Fibroblast of peridontal ligament (primary cell): ENCODE measurements at regions not wholly inside any gene's neighbourhood (a gene's known extent, or its start where the extent isn't known, plus 50 kb on each side); places are given as distances from the start of the nearest gene placed in this dataset.
"Not testable (repeated sequence)": the region's sequence is repeated elsewhere in the genome, so short reads cannot be mapped to it uniquely, and the experiment has no call there.

Experiments used
- DNase-seq: peaks from one replicate; pipeline ENCODE4 v3.0.0-alpha.2; 2010; ENCODE audit errors: extremely low read depth

DNA sequence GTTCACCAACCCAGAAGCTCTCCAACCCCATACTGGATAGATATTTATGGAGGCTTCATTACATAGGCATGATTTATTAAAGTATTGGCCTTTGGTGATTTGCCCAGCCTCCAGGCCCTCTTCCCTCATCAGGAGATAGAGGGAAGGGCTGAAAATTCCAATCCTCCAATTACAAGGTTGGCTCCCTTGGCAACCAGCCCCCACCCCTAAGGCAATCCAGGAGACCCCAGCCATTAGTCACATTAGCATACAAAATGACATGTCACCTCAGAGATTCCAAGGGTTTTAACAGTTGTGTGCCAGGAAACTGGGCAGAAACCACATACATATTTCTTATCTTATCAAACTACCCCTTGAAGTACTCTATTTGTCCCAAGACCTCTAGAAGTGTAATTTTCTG lies 210.0 kb downstream of the HINT1 start:
- DNase-seq, result no peak

DNA sequence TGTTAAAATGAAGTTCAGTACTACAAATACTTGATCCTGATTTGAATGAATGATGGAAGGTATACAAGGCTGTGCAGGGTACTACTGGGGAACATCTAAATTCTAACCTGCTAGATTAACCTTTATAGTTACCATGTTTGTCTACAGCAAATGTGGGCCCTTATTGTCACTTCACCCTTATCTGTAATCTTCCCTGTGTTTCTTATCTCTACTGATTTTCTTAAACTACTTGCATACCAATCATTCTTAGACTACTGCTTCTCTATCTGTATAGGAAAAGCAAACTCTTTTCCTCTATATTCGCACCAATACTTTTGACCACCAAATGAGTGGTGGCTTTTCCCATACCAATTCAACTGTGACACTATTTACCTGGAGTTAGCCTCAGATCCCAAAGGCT lies 210.7 kb downstream of the HINT1 start:
- no peak for DNase-seq

DNA sequence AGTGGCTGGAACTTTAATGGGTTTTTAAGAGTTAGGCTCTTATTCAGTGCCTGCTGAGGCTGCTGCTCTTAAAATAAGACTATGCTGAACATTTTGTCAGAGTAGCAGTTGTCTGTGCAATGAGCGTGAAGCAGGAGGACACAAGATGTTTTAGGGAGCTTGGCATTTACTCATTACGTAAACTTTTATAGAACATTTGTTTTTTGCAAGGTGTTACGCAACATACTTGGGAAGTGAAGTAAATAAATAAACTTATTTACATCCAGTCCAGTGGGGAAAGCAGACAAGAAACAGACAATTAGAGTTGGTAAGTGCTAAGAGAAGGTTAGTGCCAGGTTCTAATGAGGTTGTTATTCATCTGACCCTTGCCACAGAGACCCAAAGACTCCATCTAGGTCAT lies 226.0 kb downstream of the HINT1 start:
- DNase-seq, result no peak

DNA sequence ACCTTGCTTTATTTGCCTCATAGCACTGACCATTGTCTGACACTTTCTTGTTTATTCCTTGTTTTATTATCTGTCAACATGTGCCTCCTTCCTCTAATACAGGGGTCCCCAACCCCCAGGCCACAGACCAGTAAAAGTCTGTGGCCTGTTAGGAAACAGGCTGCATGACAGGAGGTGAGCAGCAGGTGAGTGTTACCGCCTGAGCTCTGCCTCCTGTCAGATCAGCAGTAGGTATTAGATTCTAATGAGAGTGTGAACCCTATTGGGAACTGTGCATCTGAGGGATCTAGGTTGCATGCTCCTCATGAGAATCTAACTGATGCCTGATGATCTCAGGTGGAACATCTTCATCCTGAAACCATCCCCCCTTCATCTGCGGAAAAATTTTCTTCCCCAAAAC lies 228.0 kb downstream of the HINT1 start:
- no peak for DNase-seq

DNA sequence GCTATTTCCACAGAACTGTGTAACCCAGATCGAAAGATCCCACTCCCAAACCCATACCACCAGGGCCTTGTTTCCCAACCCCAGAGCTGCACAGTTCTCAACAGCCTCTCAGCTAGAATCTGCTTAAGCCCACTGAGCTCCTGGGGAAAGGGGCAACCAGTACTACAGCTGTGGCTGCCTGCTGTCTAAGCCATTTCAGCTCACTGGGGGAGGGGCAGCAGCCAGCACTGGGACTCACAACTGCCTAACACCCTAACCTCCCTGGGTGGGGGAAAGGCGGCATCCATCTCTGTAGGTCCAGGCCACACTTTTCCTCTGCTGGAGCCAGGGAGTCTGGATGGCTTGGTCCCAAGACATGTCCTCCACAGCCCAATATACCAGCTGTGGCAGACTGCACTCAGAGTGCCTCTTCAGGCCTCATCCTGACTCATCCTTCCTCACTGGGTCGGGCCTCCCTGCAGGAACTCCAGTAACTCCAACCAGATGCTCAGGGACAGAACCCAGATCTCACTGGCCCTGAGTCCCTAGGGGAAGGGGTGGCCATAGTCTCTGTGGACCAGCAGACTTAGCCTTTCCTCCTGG lies 241.4 kb downstream of the HINT1 start:
- peak; percentile 8 for DNase-seq

DNA sequence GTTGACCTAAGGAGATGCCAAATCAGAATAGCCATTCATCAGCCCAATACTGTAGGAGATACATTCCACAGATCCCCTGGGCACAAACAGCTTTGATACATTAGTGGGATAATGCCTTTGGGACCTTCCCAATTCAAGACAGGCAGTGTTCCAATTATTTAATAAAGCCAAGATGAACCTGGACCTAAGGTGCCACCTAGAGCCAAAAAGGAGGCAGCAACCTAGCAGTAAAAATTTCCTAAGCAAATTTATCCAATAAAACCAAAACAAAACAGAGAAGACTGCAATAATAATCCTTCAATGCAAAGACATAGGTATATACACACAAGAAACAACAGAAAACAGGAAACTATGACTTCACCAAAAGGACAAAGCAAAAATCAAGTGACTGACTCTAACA lies 253.0 kb downstream of the HINT1 start:
- peak; percentile 27 for DNase-seq

DNA sequence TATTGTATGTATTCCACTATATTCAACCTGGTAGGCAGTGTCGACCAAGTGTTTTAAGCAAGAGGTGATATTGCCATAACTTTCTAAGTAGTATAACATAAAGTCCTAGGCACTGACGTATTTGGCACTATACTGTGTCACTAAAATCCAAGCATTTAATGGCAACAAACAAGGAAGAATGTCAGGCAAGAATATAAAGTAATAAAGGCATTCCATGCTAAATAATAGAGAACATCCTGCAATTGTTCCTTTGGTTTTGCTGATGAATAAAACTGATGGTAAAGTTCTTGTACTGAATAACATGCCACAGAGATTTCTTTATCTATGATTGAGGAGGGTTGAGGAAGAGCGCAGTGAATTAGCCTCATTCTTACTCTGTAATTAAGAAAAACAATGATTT lies 256.9 kb downstream of the HINT1 start:
- DNase-seq, result no peak

DNA sequence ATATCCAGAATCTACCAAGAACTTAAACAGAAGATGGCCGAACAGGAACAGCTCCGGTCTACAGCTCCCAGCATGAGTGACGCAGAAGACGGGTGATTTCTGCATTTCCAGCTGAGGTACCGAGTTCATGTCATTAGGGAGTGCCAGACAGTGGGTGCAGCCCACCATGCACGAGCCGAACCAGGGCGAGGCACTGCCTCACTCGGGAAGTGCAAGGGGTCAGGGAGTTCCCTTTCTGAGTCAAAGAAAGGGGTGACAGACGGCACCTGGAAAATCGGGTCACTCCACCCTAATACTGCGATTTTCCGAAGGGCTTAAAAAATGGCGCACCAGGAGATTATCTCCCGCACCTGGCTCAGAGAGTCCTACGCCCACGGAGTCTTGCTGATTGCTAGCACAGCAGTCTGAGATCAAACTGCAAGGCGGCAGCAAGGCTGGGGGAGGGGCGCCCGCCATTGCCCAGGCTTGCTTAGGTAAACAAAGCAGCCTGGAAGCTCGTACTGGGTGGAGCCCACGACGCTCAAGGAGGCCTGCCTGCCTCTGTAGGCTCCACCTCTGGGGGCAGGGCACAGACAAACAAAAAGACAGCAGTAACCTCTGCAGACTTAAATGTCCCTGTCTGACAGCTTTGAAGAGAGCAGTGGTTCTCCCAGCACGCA lies 267.4 kb downstream of the HINT1 start:
- DNase-seq, result not testable (repeated sequence)

DNA sequence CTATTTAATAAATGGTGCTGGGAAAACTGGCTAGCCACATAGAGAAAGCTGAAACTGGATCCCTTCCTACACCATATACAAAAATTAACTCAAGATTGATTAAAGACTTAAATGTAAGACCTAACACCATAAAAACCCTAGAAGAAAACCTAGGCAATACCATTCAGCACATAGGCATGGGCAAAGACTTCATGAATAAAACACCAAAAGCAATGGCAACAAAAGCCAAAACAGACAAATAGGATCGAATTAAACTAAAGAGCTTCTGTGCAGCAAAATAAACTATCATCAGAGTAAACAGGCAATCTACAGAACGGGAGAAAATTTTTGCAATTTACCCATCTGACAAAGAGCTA lies 267.9 kb downstream of the HINT1 start:
- not testable (repeated sequence) for DNase-seq

DNA sequence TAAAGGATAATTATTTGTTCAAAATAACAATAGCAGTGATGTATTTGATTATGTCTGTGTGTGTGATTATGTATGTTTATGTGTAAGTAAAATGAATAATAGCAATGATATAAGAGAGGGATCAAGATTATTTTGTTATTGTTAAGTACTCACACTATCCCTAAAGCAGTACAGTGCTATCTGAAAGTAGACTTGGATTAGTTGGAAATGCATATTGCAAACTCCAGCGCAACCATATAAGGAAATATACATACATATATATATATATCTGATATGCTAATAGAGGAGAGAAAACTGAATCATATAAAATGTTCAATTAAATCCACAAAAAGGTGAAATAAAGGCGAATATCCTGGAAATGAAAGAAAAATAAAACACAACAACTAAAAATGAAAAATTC lies 268.4 kb downstream of the HINT1 start:
- DNase-seq, result no peak

DNA sequence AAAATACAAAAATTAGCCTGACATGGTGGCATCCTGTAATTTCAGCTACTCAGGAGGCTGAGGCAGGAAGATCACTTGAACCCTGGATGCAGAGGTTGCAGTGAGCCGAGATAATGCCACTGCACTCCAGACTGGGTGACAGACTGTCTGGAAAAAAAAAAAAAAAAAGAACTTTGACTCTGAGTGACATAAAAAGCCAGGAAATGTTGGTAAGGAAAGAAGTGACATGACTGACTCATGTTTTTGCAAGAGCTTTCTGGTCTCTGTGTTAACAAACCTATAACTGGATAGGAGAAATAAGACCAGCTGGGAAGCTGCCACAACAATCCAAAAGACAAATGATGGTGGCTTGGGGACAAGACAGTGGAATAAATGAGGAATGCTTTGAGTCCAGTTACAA lies 272.1 kb downstream of the HINT1 start:
- no peak for DNase-seq

DNA sequence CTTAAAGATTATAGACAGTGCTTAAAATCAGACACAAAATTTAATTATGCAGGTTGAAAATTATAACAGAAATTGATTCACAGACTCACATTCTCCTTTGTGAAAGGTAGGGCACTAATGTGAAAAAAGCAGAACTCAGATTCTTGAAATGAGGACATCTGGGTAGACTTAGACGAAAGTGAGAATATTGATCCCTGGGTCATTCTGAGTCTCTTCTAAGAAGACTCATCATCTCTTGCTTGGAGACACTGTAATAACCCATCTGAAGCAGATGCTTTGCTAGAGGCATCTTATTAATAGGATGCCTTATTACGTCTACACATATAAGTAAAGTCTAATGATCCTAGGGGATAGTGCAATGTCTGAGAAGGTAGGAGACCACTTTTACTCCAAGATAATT lies 274.4 kb downstream of the HINT1 start:
- DNase-seq, result no peak

DNA sequence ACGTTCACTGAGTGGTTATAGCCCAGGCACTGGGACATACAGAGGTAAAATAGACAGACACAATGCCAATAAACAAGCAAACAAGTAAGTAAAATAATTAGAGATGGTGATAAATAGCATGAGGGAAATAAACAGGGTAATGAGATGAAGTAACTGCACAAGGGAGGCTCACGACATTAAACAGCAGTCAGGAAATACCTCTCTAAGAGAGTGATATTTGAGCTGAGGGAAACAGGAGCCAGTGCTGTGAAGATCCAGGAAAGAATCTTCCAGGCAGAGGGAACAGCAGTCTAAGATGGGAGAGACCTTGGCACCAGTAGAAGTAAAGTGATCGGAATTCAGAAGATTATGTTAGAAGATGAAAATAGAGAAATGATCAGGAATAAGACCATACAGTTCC lies 279.4 kb downstream of the HINT1 start:
- no peak for DNase-seq

DNA sequence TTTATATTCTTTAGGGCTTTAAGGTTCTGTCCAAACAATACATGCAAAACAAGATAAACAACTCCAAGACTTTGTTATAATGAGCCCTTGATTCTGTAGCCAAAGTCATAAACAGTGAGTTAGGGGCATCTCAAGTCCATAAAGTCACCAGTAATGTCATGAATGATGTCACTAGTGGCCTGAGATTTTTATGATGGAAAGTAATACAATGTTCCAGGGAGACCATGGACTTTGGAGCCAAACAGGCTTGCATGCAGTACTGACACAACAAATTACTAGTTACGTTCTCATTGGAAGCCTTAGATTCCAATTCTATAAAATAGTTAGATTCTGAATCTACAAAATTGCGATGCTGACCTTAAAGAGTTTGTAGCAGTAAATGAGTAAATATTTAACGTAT lies 280.0 kb downstream of the HINT1 start:
- no peak for DNase-seq

DNA sequence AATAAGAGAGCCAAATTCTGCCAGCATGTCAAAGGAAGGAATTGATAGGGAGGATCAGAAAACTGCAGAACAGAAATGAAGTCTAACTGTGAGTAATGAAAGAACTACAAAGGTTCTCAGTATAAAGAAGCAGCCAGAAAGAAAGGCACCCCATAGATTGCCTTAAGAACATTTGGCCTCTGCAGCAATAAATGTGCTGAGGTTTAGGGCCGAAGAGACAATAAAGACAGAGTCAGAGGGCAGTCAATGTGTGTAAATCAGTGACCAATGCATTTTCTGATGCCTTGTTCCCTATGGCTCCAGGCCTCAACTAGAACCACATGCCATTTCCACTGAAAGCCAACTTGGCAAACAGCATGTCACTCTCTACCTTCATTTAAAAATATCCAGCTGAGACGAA lies 281.0 kb downstream of the HINT1 start:
- no peak for DNase-seq

DNA sequence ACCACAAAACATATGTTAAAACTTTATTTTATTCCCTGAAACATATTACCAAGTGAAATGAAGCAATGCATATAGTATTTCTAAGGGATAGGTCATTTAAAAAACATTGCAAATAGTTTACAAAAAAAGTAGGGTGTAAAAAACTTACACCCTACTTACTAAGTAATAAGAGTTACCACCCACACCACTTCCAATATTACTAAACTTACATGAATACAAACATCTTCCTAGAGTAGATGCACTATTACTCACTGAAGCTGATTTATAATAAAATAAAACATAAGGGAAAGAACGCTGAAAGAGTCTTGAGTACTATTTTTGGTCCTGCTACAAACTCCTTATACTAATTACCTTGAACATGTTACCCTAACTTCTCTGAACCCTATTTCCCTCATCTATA lies 289.4 kb downstream of the HINT1 start:
- peak; percentile 4 for DNase-seq

DNA sequence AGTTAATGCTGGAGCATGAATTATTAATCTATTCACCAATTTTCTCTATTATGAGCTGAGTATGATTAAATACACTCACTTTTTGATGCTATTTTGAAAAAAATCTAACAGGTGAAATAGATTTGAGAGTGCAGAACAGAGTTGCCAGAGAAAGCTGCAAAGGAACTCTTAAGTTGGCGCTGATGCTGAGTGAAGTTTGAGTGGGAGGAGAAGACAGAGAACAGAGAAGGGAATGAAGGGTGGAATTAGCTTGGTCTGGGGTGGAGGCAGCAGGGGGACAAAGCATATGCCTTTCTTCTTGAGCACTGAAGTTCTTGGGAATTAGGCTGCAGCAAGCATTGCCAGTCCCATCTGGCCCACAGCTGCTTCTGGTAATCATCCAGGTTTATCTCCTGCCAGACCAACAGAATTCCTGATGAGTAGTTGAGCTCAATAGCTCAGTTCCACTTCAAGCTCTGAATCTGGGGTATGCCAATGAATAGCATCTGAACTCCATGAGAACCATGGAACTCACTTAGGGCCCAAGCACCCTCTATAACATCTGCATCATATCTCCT lies 290.1 kb downstream of the HINT1 start:
- DNase-seq, result peak; percentile 84

DNA sequence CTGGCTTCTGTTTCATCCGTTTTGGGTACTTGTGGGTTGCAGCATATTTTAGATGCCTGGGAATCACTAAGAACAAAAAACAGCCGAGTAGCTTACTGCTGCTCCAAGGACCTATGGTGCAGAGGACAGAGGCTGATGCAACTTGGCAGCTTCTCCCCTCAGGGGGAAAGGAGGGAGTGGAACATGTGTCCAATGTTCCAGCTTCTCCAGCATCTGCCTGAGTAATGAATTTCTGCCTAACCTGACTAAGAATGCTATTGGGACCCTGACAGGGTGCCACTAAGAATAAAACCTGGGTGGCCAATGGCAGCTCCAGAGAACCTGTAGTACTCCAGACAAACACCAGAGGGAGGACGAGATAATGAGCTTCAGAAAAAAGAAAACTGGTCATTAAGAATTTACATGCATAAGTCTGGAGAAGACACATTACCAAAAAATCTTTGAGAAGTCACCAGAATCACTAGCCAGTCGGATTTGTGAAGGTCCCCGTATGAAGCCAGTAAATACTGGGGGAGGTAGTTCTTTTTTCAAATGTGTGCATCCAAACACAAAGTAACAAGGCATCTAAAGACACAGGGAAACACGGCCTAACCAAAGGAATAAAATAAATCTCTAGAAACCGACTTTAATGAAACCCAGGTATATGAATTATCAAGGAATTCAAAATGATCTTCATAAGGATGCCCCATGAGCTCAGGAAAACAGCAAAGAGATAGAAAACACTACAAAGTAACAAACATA lies 293.5 kb downstream of the HINT1 start:
- DNase-seq, result peak; percentile 74

DNA sequence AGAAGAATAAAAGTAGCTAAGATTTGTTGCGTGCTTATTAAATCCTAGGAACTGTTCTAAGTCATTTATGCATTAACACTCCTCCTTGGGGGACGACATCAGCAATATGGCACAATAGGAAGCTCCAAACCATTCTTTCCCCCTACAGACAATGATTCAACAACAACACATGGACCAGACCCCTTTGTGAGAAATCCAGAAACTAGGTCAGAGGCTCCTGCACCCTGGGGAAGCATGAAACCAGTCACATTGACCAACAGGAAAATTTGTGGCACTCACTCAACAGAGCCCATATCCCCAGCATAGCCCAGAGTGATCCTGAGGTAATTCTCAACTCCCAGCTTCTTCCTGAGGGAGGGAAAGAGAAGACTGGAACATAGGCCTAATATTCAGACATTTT lies 294.4 kb downstream of the HINT1 start:
- DNase-seq, result peak; percentile 8

DNA sequence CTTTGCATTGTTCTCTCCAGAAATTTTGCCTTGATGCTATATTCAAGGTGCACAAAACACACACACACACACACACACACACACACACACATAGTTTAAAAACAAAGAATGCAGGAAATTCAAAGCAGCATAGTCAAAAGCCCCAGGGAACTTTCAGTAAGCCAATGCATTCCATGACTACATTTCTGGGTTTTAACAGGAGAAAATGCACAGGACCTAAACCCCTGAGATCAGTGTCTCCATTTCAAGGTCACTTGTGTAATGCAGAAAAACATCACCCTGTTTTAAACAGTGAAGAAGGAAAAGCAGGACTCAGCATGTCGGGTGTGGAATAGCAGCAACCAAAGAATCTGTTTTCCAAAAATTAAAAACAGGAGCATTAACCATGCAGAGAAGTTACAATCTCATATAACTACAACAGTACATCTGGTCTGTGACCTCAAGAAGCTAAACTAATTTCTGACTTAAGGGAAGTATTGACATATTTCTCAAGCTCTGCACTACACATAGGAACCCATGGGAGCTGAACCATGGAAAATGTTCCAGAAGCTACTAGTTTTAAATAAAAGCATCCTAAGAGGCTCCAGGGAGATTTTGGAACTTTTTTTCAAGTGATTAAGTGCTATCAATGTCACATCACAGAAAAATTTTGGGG lies 296.7 kb downstream of the HINT1 start:
- peak; percentile 87 for DNase-seq

DNA sequence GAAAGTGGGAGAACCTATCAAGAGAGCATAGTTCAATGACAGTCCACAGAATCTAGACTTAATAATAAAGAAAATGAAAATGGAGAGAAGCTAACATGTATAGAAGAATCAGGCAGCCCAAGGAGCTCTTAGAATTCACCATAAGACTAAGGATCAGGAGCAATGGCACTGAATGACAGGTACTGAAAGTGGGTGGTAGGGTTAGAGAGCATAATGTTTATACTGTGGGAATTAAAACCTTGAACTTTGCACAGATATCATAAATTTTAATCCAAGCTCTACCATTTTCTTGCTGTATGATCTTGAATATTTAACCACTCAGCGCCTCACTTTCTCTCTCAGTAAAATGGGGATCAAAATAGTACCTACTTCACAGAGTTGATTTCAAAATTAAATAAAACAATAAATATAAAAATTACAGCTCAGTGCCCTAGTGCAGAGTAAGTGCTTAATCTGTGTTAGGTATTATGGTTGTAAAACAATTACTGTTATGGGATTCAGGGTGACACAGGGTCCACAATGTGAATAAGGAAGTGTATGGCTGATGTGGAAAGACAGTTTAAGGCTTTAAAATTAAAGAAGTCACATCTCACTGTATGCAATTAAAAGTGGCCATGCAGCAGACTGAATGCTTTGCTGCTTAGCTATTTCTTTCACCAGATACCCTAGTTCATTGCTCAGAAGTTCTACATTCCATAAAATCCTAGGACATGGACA lies 319.8 kb downstream of the HINT1 start:
- no peak for DNase-seq
